Amygdala (tissue), 56 donors: ENCODE measurements at regions not wholly inside any gene's neighbourhood (a gene's known extent, or its start where the extent isn't known, plus 50 kb on each side); places are given as distances from the start of the nearest gene placed in this dataset.

ENCODE experiments used
- DNase-seq, 56 donors: peaks; one replicate each; lab custom pipeline; 2025; lab: John Stamatoyannopoulos, UW

GRCh38 chr4:31983246-31983645, 1263.1 kb downstream of the PCDH7 start:
- no peak for DNase-seq

GRCh38 chr4:31983677-31984076, 1263.5 kb downstream of the PCDH7 start:
- no peak for DNase-seq

- no peak for DNase-seq
Measured at GRCh38 chr4:31984872-31985271, 1264.7 kb downstream of the PCDH7 start.

- DNase-seq: no peak
Measured at GRCh38 chr4:31995943-31996901, 1276.1 kb downstream of the PCDH7 start.

- DNase-seq: no peak
Measured at GRCh38 chr4:31998807-31999206, 1278.6 kb downstream of the PCDH7 start.

- no peak for DNase-seq
Measured at GRCh38 chr4:31999848-32000247, 1279.7 kb downstream of the PCDH7 start.

- DNase-seq: no peak
Measured at GRCh38 chr4:32000846-32001488, 1280.8 kb downstream of the PCDH7 start.

- no peak for DNase-seq
Measured at GRCh38 chr4:32002037-32002747, 1282.0 kb downstream of the PCDH7 start.

- DNase-seq: no peak
Measured at GRCh38 chr4:32003548-32003947, 1283.4 kb downstream of the PCDH7 start.

GRCh38 chr4:32010221-32010620, 1290.1 kb downstream of the PCDH7 start:
- DNase-seq: no peak

GRCh38 chr4:32022071-32022470, 1301.9 kb downstream of the PCDH7 start:
- no peak for DNase-seq

GRCh38 chr4:32025851-32026459, 1305.8 kb downstream of the PCDH7 start:
- no peak for DNase-seq

- no peak for DNase-seq
Measured at GRCh38 chr4:32030406-32030805, 1310.2 kb downstream of the PCDH7 start.

GRCh38 chr4:32031026-32031425, 1310.9 kb downstream of the PCDH7 start:
- DNase-seq: no peak

GRCh38 chr4:32032136-32032672, 1312.0 kb downstream of the PCDH7 start:
- no peak for DNase-seq

GRCh38 chr4:32037399-32037798, 1317.2 kb downstream of the PCDH7 start:
- no peak for DNase-seq

- DNase-seq: no peak
Measured at GRCh38 chr4:32042486-32043247, 1322.5 kb downstream of the PCDH7 start.

GRCh38 chr4:32043248-32043633, 1323.1 kb downstream of the PCDH7 start:
- no peak for DNase-seq

GRCh38 chr4:32061916-32062315, 1341.7 kb downstream of the PCDH7 start:
- no peak for DNase-seq

GRCh38 chr4:32073542-32073941, 1353.4 kb downstream of the PCDH7 start:
- DNase-seq: no peak
